GM12878 (cell line): ENCODE measurements at regions not wholly inside any gene's neighbourhood (a gene's known extent, or its start where the extent isn't known, plus 50 kb on each side); places are given as distances from the start of the nearest gene placed in this dataset.

Experiments used
- ATAC-seq: fragments of 200-7000 bp; cut with Tn5 transposase; 3 replicates; pipeline ENCODE4 v1.9.1; 2020; ENCODE audit warnings: mild to moderate bottlenecking, moderate library complexity
- BruUV-seq: library from RNA; stranded (reverse); fragments of 400-500 nt; replicated peaks from 2 replicates; lab custom pipeline; 2021; lab: Mats Ljungman, UMichigan
- CTCF ChIA-PET: fragments of 300-600 bp; sonication (Branson Sonifier 250); formaldehyde crosslinking; extraction: SDS; loops from one replicate; lab custom pipeline; 2021; ENCODE audit warnings: inconsistent platforms; lab: Yijun Ruan, JAX
- POLR2A ChIA-PET: fragments of 350-600 bp; formaldehyde crosslinking; extraction: SDS; loops from one replicate; lab custom pipeline; 2021; ENCODE audit warnings: inconsistent platforms; lab: Charles Lee
- RAD21 ChIA-PET: fragments of 300-600 bp; sonication (Branson Sonifier 250); formaldehyde crosslinking; loops from one replicate; lab custom pipeline; 2023; ENCODE audit warnings: antibody characterized with exemption; ENCODE audit not compliant: unreplicated experiment; lab: Charles Lee
- SMC1A ChIA-PET: fragments of 300-600 bp; sonication (Branson Sonifier 250); formaldehyde crosslinking; loops from one replicate; lab custom pipeline; 2023; ENCODE audit not compliant: unreplicated experiment, uncharacterized antibody; lab: Charles Lee
- DNase-seq: peaks from one replicate; pipeline ENCODE4 v3.0.0-alpha.2; 2011; ENCODE audit warnings: low read depth, low spot score
- FAIRE-seq: peaks from 3 replicates; lab custom pipeline; 2011; peaks lifted over from hg19 to GRCh38; lab: Jason Lieb, UNC
- H2AFZ ChIP-seq: 2 replicates; pipeline ENCODE4 v1.6.0; 2011; ENCODE audit warnings: low read depth, low read length, control low read depth; ENCODE audit not compliant: control insufficient read depth
- H3K27ac ChIP-seq: 2 replicates; pipeline ENCODE4 v1.5.1; 2011; ENCODE audit warnings: control low read depth; ENCODE audit not compliant: control insufficient read depth, insufficient read depth
- H3K27me3 ChIP-seq, 2 experiments: replicated peaks in 1 of 2; 2 replicates each; pipeline versions ENCODE4 v1.6.0 to v1.6.1; 2011; ENCODE audit warnings: low read length in 1 of 2; ENCODE audit not compliant: control insufficient read depth in 2 of 2, insufficient read depth in 2 of 2
- H3K36me3 ChIP-seq, 2 experiments: 2 replicates each; pipeline ENCODE4 v1.5.1; 2011; ENCODE audit warnings: low read length in 1 of 2; ENCODE audit not compliant: control insufficient read depth in 2 of 2, insufficient read depth in 2 of 2
- H3K4me1 ChIP-seq: 2 replicates; pipeline ENCODE4 v1.6.1; 2011; ENCODE audit warnings: mild to moderate bottlenecking, low read length, moderate library complexity, mixed read lengths; ENCODE audit not compliant: control insufficient read depth, insufficient read depth
- H3K4me2 ChIP-seq: 2 replicates; pipeline ENCODE4 v1.6.0; 2011; ENCODE audit warnings: control low read depth; ENCODE audit not compliant: control insufficient read depth, insufficient read depth
- H3K4me3 ChIP-seq: fragments of 200-600 bp; sonication (generic); 2 replicates; pipeline ENCODE4 v1.5.1; 2016
- H3K79me2 ChIP-seq: 2 replicates; pipeline ENCODE4 v1.6.0; 2011; ENCODE audit warnings: low read length; ENCODE audit not compliant: control insufficient read depth, insufficient read depth
- H3K9ac ChIP-seq: 2 replicates; pipeline ENCODE4 v1.8.0; 2011; ENCODE audit warnings: low read length, control low read depth, mixed read lengths; ENCODE audit not compliant: control insufficient read depth, insufficient read depth
- H3K9me3 ChIP-seq: replicated peaks from 3 replicates; pipeline ENCODE4 v1.5.1; 2011; ENCODE audit warnings: mild to moderate bottlenecking, low read length; ENCODE audit not compliant: control insufficient read depth, insufficient read depth
- H4K20me1 ChIP-seq: 2 replicates; pipeline ENCODE4 v1.6.0; 2011; ENCODE audit not compliant: control insufficient read depth, insufficient read depth
- CTCF ChIP-seq, 3 experiments: IDR thresholded peaks in 2 of 3; conservative IDR thresholded peaks in 1 of 3; 2 replicates each; pipeline ENCODE4 v1.5.1; 2011; ENCODE audit warnings: low read depth in 3 of 3, low read length in 3 of 3, mild to moderate bottlenecking in 3 of 3, control low read depth in 2 of 3, moderate library complexity in 2 of 3, inconsistent platforms in 1 of 3, mixed read lengths in 1 of 3; ENCODE audit not compliant: control insufficient read depth in 2 of 3, insufficient read depth in 1 of 3; ENCODE audit errors: extremely low read depth in 1 of 3
- E2F4 ChIP-seq: IDR thresholded peaks from 2 replicates; pipeline ENCODE4 v1.6.1; 2012; ENCODE audit warnings: low read depth, low read length, improper control_type of control experiment
- FOXM1 ChIP-seq: IDR thresholded peaks from 2 replicates; pipeline ENCODE4 v1.6.1; 2012; ENCODE audit warnings: low read depth, mild to moderate bottlenecking, inconsistent platforms, low read length, moderate library complexity
- MTA2 ChIP-seq: fragments of 450-650 bp; IDR thresholded peaks from 2 replicates; pipeline ENCODE4 v1.6.1; 2016; ENCODE audit warnings: low read depth, mild to moderate bottlenecking, moderate library complexity
- MTA3 ChIP-seq: IDR thresholded peaks from 2 replicates; pipeline ENCODE4 v1.6.1; 2012; ENCODE audit warnings: low read length, inconsistent platforms, borderline replicate concordance
- NFXL1 ChIP-seq: fragments of 450-650 bp; IDR thresholded peaks from 2 replicates; pipeline ENCODE4 v1.6.1; 2017; ENCODE audit warnings: antibody characterized with exemption, mild to moderate bottlenecking, borderline replicate concordance
- SMAD1 ChIP-seq: fragments of 450-650 bp; IDR thresholded peaks from 2 replicates; pipeline ENCODE4 v1.6.1; 2018; ENCODE audit warnings: mild to moderate bottlenecking, low read depth; ENCODE audit not compliant: partially characterized antibody
- USF2 ChIP-seq: IDR thresholded peaks from 2 replicates; pipeline ENCODE4 v1.6.1; 2011; ENCODE audit warnings: low read depth, low read length, improper control_type of control experiment, borderline replicate concordance
- ZBTB40 ChIP-seq: fragments of 450-650 bp; IDR thresholded peaks from 2 replicates; pipeline ENCODE4 v1.6.1; 2016; ENCODE audit warnings: mild to moderate bottlenecking, moderate library complexity, borderline replicate concordance
- ZNF24 ChIP-seq: fragments of 450-650 bp; IDR thresholded peaks from 2 replicates; pipeline ENCODE4 v1.6.1; 2017; ENCODE audit warnings: antibody characterized with exemption, mild to moderate bottlenecking
- ZNF384 ChIP-seq: IDR thresholded peaks from 2 replicates; pipeline ENCODE4 v1.6.1; 2012; ENCODE audit warnings: low read depth, mild to moderate bottlenecking, low read length, improper control_type of control experiment, borderline replicate concordance
- WGBS: methylation state at CpG from one replicate; pipeline ENCODE4 v1.1.6; 2016; ENCODE audit warnings: low lambda C conversion rate; ENCODE audit not compliant: insufficient replicate concordance, insufficient coverage; ENCODE audit errors: missing lambda C conversion rate; 5-methylcytosine and 5-hydroxymethylcytosine counted together
- in situ Hi-C: fragments of 300-500 bp; cut with MboI; formaldehyde crosslinking; loops from 9 replicates; pipeline ENCODE4 v1.14.3; 2018; ENCODE audit warnings: mixed read lengths
- intact Hi-C: fragments of 100-400 bp; cut with micrococcal nuclease; formaldehyde crosslinking; loops from one replicate; pipeline ENCODE4 v1.14.2; 2022; ENCODE audit not compliant: unreplicated experiment

- TF ChIP-seq CTCF (IDR thresholded peaks at IDR 0.05 in 2 of 3, conservative IDR thresholded peaks at IDR 0.05 in 1 of 3; ENCODE audit: control insufficient read depth in 2 of 3, extremely low read depth in 1 of 3, insufficient read depth in 1 of 3, low read depth in 3 of 3, low read length in 3 of 3): no peak
- TF ChIP-seq ZBTB40: no peak
- no peak for TF ChIP-seq MTA3
Observed at GRCh38 chr6:28747083-28747630, 176.6 kb downstream of the TRIM27 start (continued).

- Histone ChIP-seq H2AFZ (no peak overlapping the region), H3K9me3 (no peaks in the 10 kb centered on the region; the same call in 2 of the 3 replicates), H3K79me2 (no peaks in the 10 kb centered on the region), H3K27ac (no peak overlapping the region), H3K4me3 (no peak overlapping the region), H3K27me3 (no peaks in the 10 kb centered on the region), H3K36me3 (no peaks in the 10 kb centered on the region), H3K4me1 (no peaks in the 10 kb centered on the region), H3K9ac (no peak overlapping the region), H4K20me1 (no peaks in the 10 kb centered on the region), H3K4me2 (no peak overlapping the region)
- FAIRE-seq: no peak
- in situ Hi-C loops (no loop called here), intact Hi-C loops (no loop called here)
- BruUV-seq: no TSS peak
- ChIA-PET POLR2A (no interaction called here), SMC1A (no interaction called here), RAD21 (no interaction called here), CTCF (no interaction called here)
- DNase-seq: no peak
- ATAC-seq: peak; percentile 20; the same call in 2 of the 3 replicates
- WGBS: 45% methylated on average over 18 of the region's 19 CpGs
- TF ChIP-seq MTA2: no peak
- TF ChIP-seq SMAD1: no peak
- TF ChIP-seq ZNF384: no peak
- no peak for TF ChIP-seq NFXL1
- TF ChIP-seq USF2: no peak
- no peak for TF ChIP-seq ZNF24
- no peak for TF ChIP-seq E2F4
- no peak for TF ChIP-seq FOXM1
Observed at GRCh38 chr6:28747631-28748157, 176.1 kb downstream of the TRIM27 start.
